SK-N-SH treated with all-trans-retinoic acid at 6 μM for 48 hours (cell line): ENCODE measurements at regions not wholly inside any gene's neighbourhood (a gene's known extent, or its start where the extent isn't known, plus 50 kb on each side); places are given as distances from the start of the nearest gene placed in this dataset.

ENCODE experiments used
- ATAC-seq: fragments of 200-7000 bp; cut with Tn5 transposase; 3 replicates; pipeline ENCODE4 v1.9.1; 2020; ENCODE audit warnings: mild to moderate bottlenecking, moderate library complexity
- ARNTL ChIP-seq: fragments of 450-650 bp; formaldehyde crosslinking; IDR thresholded peaks from 2 replicates; pipeline ENCODE4 v1.5.0; 2020; ENCODE audit warnings: low read depth, mild to moderate bottlenecking, moderate library complexity, borderline replicate concordance
- BACH2 ChIP-seq: fragments of 250-450 bp; sonication (Bioruptor Pico); IDR thresholded peaks from 2 replicates; pipeline ENCODE4 v1.9.0; 2021; ENCODE audit warnings: mild to moderate bottlenecking, borderline replicate concordance
- CREB5 ChIP-seq: fragments of 250-450 bp; sonication (Bioruptor Pico); IDR thresholded peaks from 2 replicates; pipeline ENCODE4 v1.5.1; 2020; ENCODE audit warnings: low read depth, mild to moderate bottlenecking, moderate library complexity
- CSDC2 ChIP-seq: fragments of 250-450 bp; sonication (Bioruptor Pico); IDR thresholded peaks from 2 replicates; pipeline ENCODE4 v1.5.0; 2020; ENCODE audit warnings: mild to moderate bottlenecking, moderate library complexity
- CSRNP3 ChIP-seq: fragments of 250-450 bp; sonication (Bioruptor Pico); IDR thresholded peaks from 2 replicates; pipeline ENCODE4 v1.5.1; 2021; ENCODE audit warnings: mild to moderate bottlenecking, moderate library complexity
- ESRRG ChIP-seq: fragments of 250-450 bp; sonication (Bioruptor Pico); IDR thresholded peaks from 2 replicates; pipeline ENCODE4 v1.6.1; 2021; ENCODE audit warnings: mild to moderate bottlenecking
- GLIS3 ChIP-seq: fragments of 250-450 bp; sonication (Bioruptor Pico); IDR thresholded peaks from 2 replicates; pipeline ENCODE4 v1.5.0; 2020; ENCODE audit warnings: mild to moderate bottlenecking, moderate library complexity
- ISL1 ChIP-seq: fragments of 250-450 bp; sonication (Bioruptor Pico); IDR thresholded peaks from 2 replicates; pipeline ENCODE4 v2.1.2; 2022; ENCODE audit warnings: mild to moderate bottlenecking, moderate library complexity
- OSR1 ChIP-seq: fragments of 250-450 bp; sonication (Bioruptor Pico); IDR thresholded peaks from 2 replicates; pipeline ENCODE4 v1.8.0; 2022; ENCODE audit warnings: moderate library complexity, mild to moderate bottlenecking, inconsistent platforms
- PATZ1 ChIP-seq: fragments of 250-450 bp; sonication (Bioruptor Pico); IDR thresholded peaks from 2 replicates; pipeline ENCODE4 v1.8.0; 2020; ENCODE audit warnings: mild to moderate bottlenecking, moderate library complexity, borderline replicate concordance
- POU6F1 ChIP-seq: fragments of 250-450 bp; sonication (Bioruptor Pico); IDR thresholded peaks from 2 replicates; pipeline ENCODE4 v1.8.0; 2021; ENCODE audit warnings: low read depth, mild to moderate bottlenecking, moderate library complexity, borderline replicate concordance
- PPARA ChIP-seq: fragments of 250-450 bp; sonication (Bioruptor Pico); IDR thresholded peaks from 2 replicates; pipeline ENCODE4 v1.5.0; 2020; ENCODE audit warnings: mild to moderate bottlenecking, borderline replicate concordance
- RARB ChIP-seq: fragments of 250-450 bp; sonication (Bioruptor Pico); IDR thresholded peaks from 2 replicates; pipeline ENCODE4 v1.8.0; 2021; ENCODE audit warnings: mild to moderate bottlenecking, moderate library complexity
- SNAI2 ChIP-seq: fragments of 250-450 bp; sonication (Bioruptor Pico); IDR thresholded peaks from 2 replicates; pipeline ENCODE4 v1.5.0; 2020; ENCODE audit warnings: mild to moderate bottlenecking, moderate library complexity
- TCF4 ChIP-seq: fragments of 250-450 bp; sonication (Bioruptor Pico); IDR thresholded peaks from 2 replicates; pipeline ENCODE4 v1.8.0; 2021; ENCODE audit warnings: mild to moderate bottlenecking, moderate library complexity, borderline replicate concordance
- TOX ChIP-seq: fragments of 250-450 bp; sonication (Bioruptor Pico); IDR thresholded peaks from 2 replicates; pipeline ENCODE4 v1.8.0; 2021; ENCODE audit warnings: mild to moderate bottlenecking, moderate library complexity, borderline replicate concordance
- ZC3H10 ChIP-seq: fragments of 250-450 bp; sonication (Bioruptor Pico); IDR thresholded peaks from 2 replicates; pipeline ENCODE4 v1.5.1; 2021; ENCODE audit warnings: mild to moderate bottlenecking, moderate library complexity
- ZFP3 ChIP-seq: fragments of 250-450 bp; sonication (Bioruptor Pico); IDR thresholded peaks from 2 replicates; pipeline ENCODE4 v1.5.0; 2020; ENCODE audit warnings: mild to moderate bottlenecking, moderate library complexity
- ZFP30 ChIP-seq: fragments of 450-650 bp; formaldehyde crosslinking; IDR thresholded peaks from 2 replicates; pipeline ENCODE4 v1.5.0; 2022; ENCODE audit warnings: mild to moderate bottlenecking, moderate library complexity
- ZNF565 ChIP-seq: fragments of 450-650 bp; formaldehyde crosslinking; conservative IDR thresholded peaks from 2 replicates; pipeline ENCODE4 v1.5.0; 2020; ENCODE audit warnings: low read depth, mild to moderate bottlenecking, moderate library complexity
- ZNF70 ChIP-seq: fragments of 450-650 bp; formaldehyde crosslinking; IDR thresholded peaks from 2 replicates; pipeline ENCODE4 v1.5.0; 2020; ENCODE audit warnings: mild to moderate bottlenecking, moderate library complexity
- ZNF8 ChIP-seq: fragments of 450-650 bp; formaldehyde crosslinking; IDR thresholded peaks from 2 replicates; pipeline ENCODE4 v1.5.0; 2020; ENCODE audit warnings: mild to moderate bottlenecking, moderate library complexity

DNA sequence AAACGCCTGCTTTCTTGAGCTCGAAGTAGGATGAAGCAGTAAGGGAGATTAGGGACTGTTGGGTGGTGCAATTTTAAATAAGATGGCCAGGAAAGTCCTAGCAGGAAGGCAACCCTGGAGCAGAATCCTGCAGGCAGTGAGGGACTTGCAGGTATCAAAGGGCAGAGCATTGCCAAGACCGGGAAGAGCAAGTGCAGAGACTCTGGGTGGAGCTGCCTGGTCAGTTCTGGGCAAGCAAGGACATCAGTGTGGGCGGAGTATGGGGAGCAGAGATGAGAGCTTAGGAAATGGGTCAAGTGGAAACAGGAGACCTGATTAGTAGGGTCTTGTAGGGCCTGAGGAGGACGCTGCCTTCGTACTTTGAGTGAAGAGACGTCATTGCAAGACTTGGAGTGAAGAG lies 64.4 kb upstream of the NCK2 start (continued):
- no peak for TF ChIP-seq ISL1 (CRISPR knock-in tag)
- no peak for TF ChIP-seq ESRRG (CRISPR knock-in tag)
- TF ChIP-seq OSR1 (CRISPR knock-in tag), result no peak
- no peak for TF ChIP-seq ZC3H10
- no peak for TF ChIP-seq POU6F1 (CRISPR knock-in tag)
- no peak for TF ChIP-seq BACH2 (CRISPR knock-in tag)
- TF ChIP-seq SNAI2 (CRISPR knock-in tag), result no peak
- no peak for TF ChIP-seq CREB5
- TF ChIP-seq TOX, result no peak
- no peak for TF ChIP-seq ZFP3 (CRISPR knock-in tag)
- no peak for TF ChIP-seq ARNTL (CRISPR knock-in tag)
- no peak for TF ChIP-seq ZNF70 (CRISPR knock-in tag)

DNA sequence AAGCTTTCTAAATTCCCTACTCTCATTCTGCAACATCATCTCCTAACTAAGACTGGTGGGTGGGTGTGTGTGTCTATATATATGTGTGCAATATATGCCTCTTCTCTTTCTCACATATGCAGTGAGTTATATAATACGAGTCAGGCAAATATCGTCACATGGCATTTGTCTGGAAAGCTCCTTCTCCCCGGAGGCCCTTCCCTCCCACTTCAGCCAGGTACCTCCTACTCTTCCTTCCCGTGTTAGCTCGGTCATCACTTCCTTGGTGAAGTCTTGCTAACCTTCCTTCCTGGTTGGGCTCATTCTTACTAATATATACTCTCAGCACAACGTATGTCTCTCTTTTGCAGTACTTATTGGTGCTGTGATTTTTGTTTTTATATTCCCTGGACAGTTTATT lies 66.4 kb upstream of the NCK2 start:
- TF ChIP-seq ZC3H10 (no peak), ZFP3 (CRISPR knock-in tag) (no peak), CSDC2 (no peak), GLIS3 (no peak), CREB5 (no peak), ZNF70 (CRISPR knock-in tag) (no peak), ESRRG (CRISPR knock-in tag) (no peak), RARB (CRISPR knock-in tag) (no peak), CSRNP3 (no peak), ZFP30 (CRISPR knock-in tag) (no peak), ARNTL (CRISPR knock-in tag) (no peak), BACH2 (CRISPR knock-in tag) (no peak), OSR1 (CRISPR knock-in tag) (no peak)

DNA sequence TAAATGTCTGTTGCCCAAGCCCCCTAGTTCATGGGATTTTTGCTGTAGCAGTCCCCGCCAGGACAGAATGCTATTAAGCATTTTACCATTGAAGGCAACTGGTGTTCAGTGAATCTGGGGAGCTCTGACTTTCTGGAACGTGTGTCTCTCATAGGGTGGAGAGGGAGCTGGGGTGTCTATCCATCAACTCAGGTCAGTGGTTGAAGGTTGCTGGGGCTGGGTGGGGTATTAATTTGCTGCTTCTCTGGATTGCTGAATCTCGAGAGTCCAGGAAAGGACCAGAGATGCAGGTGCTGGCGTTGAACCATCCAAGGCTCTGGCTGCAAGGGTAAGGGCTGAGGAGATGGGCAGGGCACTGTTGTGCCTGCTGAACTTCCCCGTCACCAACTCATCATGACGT lies 66.8 kb upstream of the NCK2 start:
- TF ChIP-seq ZNF70 (CRISPR knock-in tag) (no peak), TCF4 (CRISPR knock-in tag) (no peak), POU6F1 (CRISPR knock-in tag) (no peak), CREB5 (no peak), ARNTL (CRISPR knock-in tag) (no peak), GLIS3 (no peak), ZNF8 (no peak)
- no peak for ATAC-seq

More for the DNA sequence above, 66.4 kb upstream of the NCK2 start:
- no peak for ATAC-seq

GRCh38 chr2:105675841-105676240 lies 68.9 kb upstream of the NCK2 start:
- TF ChIP-seq CSDC2, result no peak
- TF ChIP-seq ZC3H10, result no peak
- no peak for TF ChIP-seq TCF4 (CRISPR knock-in tag)
- TF ChIP-seq SNAI2 (CRISPR knock-in tag), result no peak
- TF ChIP-seq ZNF565 (CRISPR knock-in tag), result no peak
- no peak for TF ChIP-seq GLIS3
- TF ChIP-seq PPARA, result no peak
- TF ChIP-seq TOX, result no peak
- TF ChIP-seq PATZ1 (CRISPR knock-in tag), result no peak
- no peak for TF ChIP-seq ZFP30 (CRISPR knock-in tag)
- no peak for TF ChIP-seq ZNF8
- TF ChIP-seq ZNF70 (CRISPR knock-in tag), result no peak
- TF ChIP-seq, all 23 proteins: peak for 0
- ATAC-seq, result no peak
